ENCODE measurements at regions not wholly inside any gene's neighbourhood (a gene's known extent, or its start where the extent isn't known, plus 50 kb on each side); places are given as distances from the start of the nearest gene placed in this dataset.

DNA sequence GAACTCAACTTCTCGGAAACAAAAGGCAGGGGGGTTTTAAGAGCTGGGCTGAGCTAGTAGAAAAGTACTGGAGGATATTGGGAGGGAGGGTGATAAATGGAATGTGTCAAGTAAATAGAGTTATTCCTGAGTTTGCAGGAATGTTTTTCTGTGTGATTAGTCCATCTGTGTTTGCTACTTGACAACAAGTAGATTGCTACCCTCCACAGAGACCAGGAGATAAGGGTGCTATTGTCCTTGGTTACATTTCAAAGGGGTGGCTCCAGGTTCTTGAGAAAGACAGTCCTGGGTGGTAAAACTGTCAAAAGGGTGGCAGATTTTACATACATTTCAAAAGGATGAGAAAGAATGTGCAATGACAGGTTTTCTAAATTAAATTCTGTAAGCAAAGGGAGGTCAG, 181.2 kb upstream of the PPP3CA start:
- H3K27me3 ChIP-seq (ENCODE audit: control insufficient read depth, extremely low read depth, insufficient read depth, low read length) = no peaks in the 10 kb centered on the region
- no peaks in the 10 kb centered on the region for H3K9me3 ChIP-seq (ENCODE audit: control insufficient read depth, low read depth, low read length)
- DNase-seq (ENCODE audit: low read depth, low spot score) (no peak), FAIRE-seq (no peak)
- no peak overlapping the region for H3K4me2 ChIP-seq (ENCODE audit: control insufficient read depth, extremely low read depth, insufficient read depth, low read depth, low read length)
- no peak overlapping the region for H3K9ac ChIP-seq (ENCODE audit: control insufficient read depth, extremely low read depth, insufficient read depth, low read length)
- no peaks in the 10 kb centered on the region for H3K9me1 ChIP-seq (ENCODE audit: control insufficient read depth, extremely low read depth, insufficient read depth, low read length)
- no peaks in the 10 kb centered on the region for H3K4me1 ChIP-seq (ENCODE audit: control insufficient read depth, extremely low read depth, insufficient read depth, low read length)
- H3K4me3 ChIP-seq (ENCODE audit: control insufficient read depth in 2 of 3, extremely low read depth in 1 of 3, insufficient read depth in 2 of 3, low read depth in 1 of 3, low read length in 3 of 3) = no peak overlapping the region
- no peaks in the 10 kb centered on the region for H3K36me3 ChIP-seq (ENCODE audit: control insufficient read depth in 2 of 2, extremely low read depth in 1 of 2, insufficient read depth in 2 of 2, low read length in 2 of 2)
- no peaks in the 10 kb centered on the region for H3K79me2 ChIP-seq (ENCODE audit: control insufficient read depth, insufficient read depth, low read length)
- no peaks in the 10 kb centered on the region for H4K20me1 ChIP-seq (ENCODE audit: control insufficient read depth, extremely low read depth, insufficient read depth, low read length)
- no peak overlapping the region for H3K27ac ChIP-seq (ENCODE audit: control insufficient read depth, insufficient read depth, low read length)
- dilution Hi-C loops (cut with MboI; ENCODE audit: extremely low pct_ligation_motif_present, low sequenced_read_pairs) = no loop called here
- TF ChIP-seq EZH2 (IDR thresholded peaks at IDR 0.05; ENCODE audit: low read length) = no peak
- no peak for TF ChIP-seq CTCF (optimal IDR thresholded peaks at IDR 0.05 in 1 of 3, IDR thresholded peaks at IDR 0.05 in 1 of 3, conservative IDR thresholded peaks at IDR 0.05 in 1 of 3; ENCODE audit: extremely low read depth in 1 of 3, insufficient read depth in 2 of 3, low read length in 3 of 3)
- H2AFZ ChIP-seq (ENCODE audit: control insufficient read depth, low read length) = no peak overlapping the region

- FAIRE-seq (peak; percentile 41), DNase-seq (ENCODE audit: low read depth, low spot score) (no peak)
- Histone ChIP-seq H2AFZ (ENCODE audit: control insufficient read depth, low read length) (no peak overlapping the region), H3K9me3 (ENCODE audit: control insufficient read depth, low read depth, low read length) (no peaks in the 10 kb centered on the region), H3K9ac (ENCODE audit: control insufficient read depth, extremely low read depth, insufficient read depth, low read length) (no peak overlapping the region), H3K27me3 (ENCODE audit: control insufficient read depth, extremely low read depth, insufficient read depth, low read length) (no peaks in the 10 kb centered on the region), H3K79me2 (ENCODE audit: control insufficient read depth, insufficient read depth, low read length) (no peaks in the 10 kb centered on the region), H3K36me3 (ENCODE audit: control insufficient read depth in 2 of 2, extremely low read depth in 1 of 2, insufficient read depth in 2 of 2, low read length in 2 of 2) (no peaks in the 10 kb centered on the region), H4K20me1 (ENCODE audit: control insufficient read depth, extremely low read depth, insufficient read depth, low read length) (no peaks in the 10 kb centered on the region), H3K4me3 (ENCODE audit: control insufficient read depth in 2 of 3, extremely low read depth in 1 of 3, insufficient read depth in 2 of 3, low read depth in 1 of 3, low read length in 3 of 3) (no peak overlapping the region), H3K27ac (ENCODE audit: control insufficient read depth, insufficient read depth, low read length) (no peak overlapping the region), H3K4me2 (ENCODE audit: control insufficient read depth, extremely low read depth, insufficient read depth, low read depth, low read length) (no peak overlapping the region), H3K9me1 (ENCODE audit: control insufficient read depth, extremely low read depth, insufficient read depth, low read length) (no peaks in the 10 kb centered on the region), H3K4me1 (ENCODE audit: control insufficient read depth, extremely low read depth, insufficient read depth, low read length) (no peaks in the 10 kb centered on the region)
- TF ChIP-seq CTCF (optimal IDR thresholded peaks at IDR 0.05 in 1 of 3, IDR thresholded peaks at IDR 0.05 in 1 of 3, conservative IDR thresholded peaks at IDR 0.05 in 1 of 3; ENCODE audit: extremely low read depth in 1 of 3, insufficient read depth in 2 of 3, low read length in 3 of 3) (no peak), EZH2 (IDR thresholded peaks at IDR 0.05; ENCODE audit: low read length) (no peak)
- dilution Hi-C loops (cut with MboI; ENCODE audit: extremely low pct_ligation_motif_present, low sequenced_read_pairs) = no loop called here
These were observed 179.9 kb upstream of the PPP3CA start for GRCh38 chr4:101527188-101527587.
